ENCODE measurements at regions not wholly inside any gene's neighbourhood (a gene's known extent, or its start where the extent isn't known, plus 50 kb on each side); places are given as distances from the start of the nearest gene placed in this dataset.

- TF ChIP-seq ZNF518A (tag by site-specific recombination; conservative IDR thresholded peaks at IDR 0.05; ENCODE audit: low read depth) (no peak), ZNF24 (tag by site-specific recombination; IDR thresholded peaks at IDR 0.05) (no peak), CTCF (tag by site-specific recombination; IDR thresholded peaks at IDR 0.05) (no peak), ZNF670 (tag by site-specific recombination; IDR thresholded peaks at IDR 0.05; ENCODE audit: low read depth) (no peak), ZNF184 (tag by site-specific recombination; IDR thresholded peaks at IDR 0.05) (no peak), ZBTB21 (tag by site-specific recombination; IDR thresholded peaks at IDR 0.05) (no peak), ZNF654 (tag by site-specific recombination; IDR thresholded peaks at IDR 0.05; ENCODE audit: low read depth) (no peak), ZBTB20 (tag by site-specific recombination; IDR thresholded peaks at IDR 0.05) (no peak), ZNF404 (tag by site-specific recombination; IDR thresholded peaks at IDR 0.05) (no peak), TCF7L2 (IDR thresholded peaks at IDR 0.05; ENCODE audit: borderline replicate concordance, low read depth, low read length) (no peak), PRDM4 (tag by site-specific recombination; IDR thresholded peaks at IDR 0.05) (no peak), MYNN (tag by site-specific recombination; IDR thresholded peaks at IDR 0.05; ENCODE audit: borderline replicate concordance) (no peak)
These were observed 210.4 kb downstream of the CENPW start for GRCh38 chr6:126550323-126550722.

All from HEK293 (cell line).